ENCODE measurements at regions not wholly inside any gene's neighbourhood (a gene's known extent, or its start where the extent isn't known, plus 50 kb on each side); places are given as distances from the start of the nearest gene placed in this dataset.

DNA sequence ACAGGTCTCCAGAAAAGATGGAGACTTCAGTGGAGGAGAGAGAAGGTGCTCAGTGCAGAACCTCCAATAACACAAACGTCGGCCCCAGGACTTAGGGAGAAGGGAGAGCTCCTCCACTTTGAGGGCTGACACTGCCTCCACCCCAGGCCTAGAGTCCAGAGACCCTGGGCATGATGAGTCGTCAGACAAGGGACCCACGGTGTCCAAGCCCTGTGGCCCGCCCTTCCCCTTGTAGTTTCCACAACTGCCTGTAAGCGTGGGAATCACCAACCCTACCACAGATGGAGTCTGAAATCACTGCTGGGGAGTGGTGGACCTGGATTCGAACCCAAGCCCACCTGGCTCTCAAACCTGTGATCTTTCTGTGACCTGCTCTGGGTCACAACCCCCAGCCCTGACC lies 281.1 kb downstream of the NPHP4 start:
- TF ChIP-seq, protein P1, sequence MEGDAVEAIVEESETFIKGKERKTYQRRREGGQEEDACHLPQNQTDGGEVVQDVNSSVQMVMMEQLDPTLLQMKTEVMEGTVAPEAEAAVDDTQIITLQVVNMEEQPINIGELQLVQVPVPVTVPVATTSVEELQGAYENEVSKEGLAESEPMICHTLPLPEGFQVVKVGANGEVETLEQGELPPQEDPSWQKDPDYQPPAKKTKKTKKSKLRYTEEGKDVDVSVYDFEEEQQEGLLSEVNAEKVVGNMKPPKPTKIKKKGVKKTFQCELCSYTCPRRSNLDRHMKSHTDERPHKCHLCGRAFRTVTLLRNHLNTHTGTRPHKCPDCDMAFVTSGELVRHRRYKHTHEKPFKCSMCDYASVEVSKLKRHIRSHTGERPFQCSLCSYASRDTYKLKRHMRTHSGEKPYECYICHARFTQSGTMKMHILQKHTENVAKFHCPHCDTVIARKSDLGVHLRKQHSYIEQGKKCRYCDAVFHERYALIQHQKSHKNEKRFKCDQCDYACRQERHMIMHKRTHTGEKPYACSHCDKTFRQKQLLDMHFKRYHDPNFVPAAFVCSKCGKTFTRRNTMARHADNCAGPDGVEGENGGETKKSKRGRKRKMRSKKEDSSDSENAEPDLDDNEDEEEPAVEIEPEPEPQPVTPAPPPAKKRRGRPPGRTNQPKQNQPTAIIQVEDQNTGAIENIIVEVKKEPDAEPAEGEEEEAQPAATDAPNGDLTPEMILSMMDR (IDR thresholded peaks at IDR 0.05): no peak
- no peak for DNase-seq (ENCODE audit: low spot score)
- Histone ChIP-seq H3K4me3 (no peak overlapping the region), H3K27ac (no peak overlapping the region)

DNA sequence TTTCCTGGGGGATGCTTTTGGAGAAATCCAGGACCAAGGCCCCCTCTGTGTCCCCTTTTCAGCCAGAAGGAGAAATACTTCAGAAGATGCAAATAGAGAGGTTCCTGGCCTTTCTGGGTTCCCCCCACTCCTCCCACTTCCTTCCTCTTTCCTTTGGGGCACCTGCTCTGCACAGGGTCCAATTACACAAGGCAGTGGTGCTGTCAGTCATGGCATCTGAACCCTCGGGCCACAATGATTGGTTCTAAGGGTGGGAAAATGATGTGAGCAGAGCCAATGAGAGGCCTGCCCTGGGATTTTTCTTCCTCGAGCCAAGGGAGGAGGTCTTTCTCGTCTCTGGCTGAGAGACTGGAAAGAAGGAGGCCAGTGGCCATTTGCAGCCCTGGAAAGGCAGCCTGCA lies 282.2 kb downstream of the NPHP4 start:
- no peak overlapping the region for H3K4me3 ChIP-seq
- DNase-seq (ENCODE audit: low spot score): no peak
- no peak overlapping the region for H3K27ac ChIP-seq
- TF ChIP-seq, protein P1 (IDR thresholded peaks at IDR 0.05): no peak

DNA sequence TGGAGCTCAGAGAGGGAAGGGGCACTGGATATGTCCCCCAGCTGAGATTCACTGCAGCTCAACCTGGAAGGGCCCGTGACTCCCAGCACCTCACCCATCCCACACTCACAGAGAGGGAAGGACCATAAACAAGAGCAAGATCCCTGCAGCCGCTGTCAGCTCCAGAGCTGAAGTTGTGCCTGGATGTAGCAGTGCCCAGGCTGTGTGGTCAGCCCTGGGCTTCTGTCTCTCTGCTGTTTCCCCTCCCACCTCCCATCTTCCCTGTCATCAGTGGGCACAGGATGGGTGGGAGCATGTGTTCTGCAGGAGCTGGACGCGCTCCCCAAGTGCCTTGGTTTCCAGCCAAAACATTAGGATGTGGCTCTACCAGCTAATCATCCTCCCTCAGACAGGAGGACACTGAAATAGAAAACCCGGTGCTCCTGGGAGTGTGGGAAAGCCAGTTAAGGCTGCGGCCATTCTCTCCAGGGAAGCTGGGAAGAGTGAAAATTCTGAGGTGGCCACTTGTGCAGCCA lies 282.7 kb downstream of the NPHP4 start:
- no peak overlapping the region for H3K4me3 ChIP-seq
- H3K27ac ChIP-seq: no peak overlapping the region
- DNase-seq (ENCODE audit: low spot score): no peak
- TF ChIP-seq, protein P1 (IDR thresholded peaks at IDR 0.05): no peak

DNA sequence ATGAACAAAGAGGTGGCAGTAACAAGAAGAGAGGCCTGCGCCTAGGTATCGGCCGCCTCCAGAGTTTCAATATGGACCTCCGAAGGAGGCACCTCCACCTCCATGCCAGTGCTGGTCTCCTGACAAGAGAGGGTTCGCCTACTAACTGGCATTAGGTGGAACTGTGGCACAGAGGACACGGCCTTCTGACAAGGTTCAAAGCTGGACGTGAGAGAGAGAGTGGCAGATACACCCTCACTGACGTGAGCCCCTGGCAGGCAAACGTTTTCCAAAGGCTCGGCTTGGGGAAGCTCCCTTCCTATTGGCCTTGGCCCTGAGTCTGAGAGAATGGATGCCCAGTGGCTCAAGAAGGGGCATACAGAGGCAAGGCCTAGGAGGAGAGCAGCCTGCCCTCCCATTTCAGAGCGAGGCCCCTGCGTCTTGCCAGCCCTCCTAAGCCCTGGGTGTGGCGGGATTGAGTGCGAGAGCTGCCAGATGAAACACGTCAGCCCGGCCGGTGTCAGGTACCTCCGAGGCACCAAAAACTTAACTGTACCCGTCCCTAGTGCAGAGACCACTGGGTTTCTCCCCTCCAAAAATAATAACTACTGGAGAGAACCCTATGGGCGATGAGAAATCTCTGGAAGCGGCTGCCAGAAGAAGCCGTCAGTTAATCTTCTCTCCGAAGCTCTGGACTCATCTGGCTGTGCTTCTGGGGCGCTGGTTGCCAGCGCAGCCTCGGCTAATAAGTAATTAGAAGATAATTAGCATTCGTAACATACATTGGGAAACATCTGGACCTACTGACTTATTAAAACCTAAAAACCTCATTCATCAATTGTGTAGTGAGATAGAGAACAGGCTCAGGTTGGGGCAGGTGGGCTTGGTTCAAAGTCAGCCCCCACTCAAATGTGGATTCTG lies 283.6 kb downstream of the NPHP4 start:
- TF ChIP-seq, protein P1 (IDR thresholded peaks at IDR 0.05): no peak
- DNase-seq (ENCODE audit: low spot score): no peak

DNA sequence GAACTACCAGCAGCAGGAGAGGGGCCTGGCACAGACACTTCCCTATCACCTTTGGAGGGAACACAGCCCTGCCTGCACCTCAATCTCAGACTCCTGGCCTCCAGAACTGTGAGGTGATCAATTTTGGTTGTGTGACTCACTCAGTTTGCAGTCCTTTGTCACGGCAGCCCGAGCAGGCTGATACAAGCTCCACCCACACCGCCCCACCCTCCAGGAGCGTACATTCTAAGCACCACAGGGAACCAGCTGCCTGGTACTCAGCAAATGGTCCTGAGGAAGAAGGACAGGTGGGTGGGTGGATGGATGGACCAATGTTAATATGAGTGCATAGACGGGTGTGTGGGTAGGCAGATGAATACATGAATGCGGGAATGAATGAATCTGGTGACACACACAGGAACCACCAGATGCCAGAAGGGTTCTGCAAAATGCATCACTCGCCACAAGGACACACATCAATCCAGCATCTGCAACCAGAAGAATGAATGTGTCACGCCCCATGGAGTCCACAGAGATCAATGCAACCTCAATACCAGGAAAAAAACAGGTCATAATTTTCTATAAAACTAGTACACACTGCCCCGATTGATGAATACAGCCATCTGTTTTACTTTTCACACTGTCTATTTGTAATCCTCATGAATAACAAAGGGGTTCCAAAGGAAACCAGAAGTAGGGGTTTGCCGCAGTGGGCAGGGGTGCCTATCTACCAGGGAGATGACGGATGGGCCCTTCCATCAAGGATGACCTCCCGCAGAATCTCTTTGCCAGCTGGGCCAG lies 284.5 kb downstream of the NPHP4 start:
- H3K27ac ChIP-seq: no peak overlapping the region
- TF ChIP-seq, protein P1 (IDR thresholded peaks at IDR 0.05): no peak
- H3K4me3 ChIP-seq: no peak overlapping the region
- DNase-seq (ENCODE audit: low spot score): no peak

More for the DNA sequence above, 283.6 kb downstream of the NPHP4 start:
- no peak overlapping the region for H3K27ac ChIP-seq
- no peak overlapping the region for H3K4me3 ChIP-seq

DNA sequence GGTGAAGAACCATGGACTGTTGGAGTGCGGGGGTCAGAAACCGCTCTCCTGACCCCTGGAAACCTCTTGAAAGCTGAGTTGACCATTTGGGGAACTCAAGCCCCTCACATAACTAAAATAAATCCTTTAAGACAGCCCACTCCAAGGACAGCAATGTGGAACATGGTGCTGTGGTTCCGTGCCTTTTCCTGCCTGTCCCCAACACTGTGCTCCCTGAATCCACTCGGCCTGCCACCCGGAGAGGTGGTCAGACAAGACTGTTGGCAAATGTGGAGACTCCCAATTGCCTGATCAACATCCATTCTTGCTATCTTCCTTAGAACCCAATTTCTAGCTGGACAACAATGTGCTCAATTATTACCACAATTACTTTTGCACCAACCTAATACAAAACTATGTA lies 286.0 kb downstream of the NPHP4 start:
- no peak for DNase-seq (ENCODE audit: low spot score)
- Histone ChIP-seq H3K4me3 (no peak overlapping the region), H3K27ac (no peak overlapping the region)
- TF ChIP-seq, protein P1 (IDR thresholded peaks at IDR 0.05): no peak
